Nephron progenitor cell (in vitro differentiated cells): ENCODE measurements at regions not wholly inside any gene's neighbourhood (a gene's known extent, or its start where the extent isn't known, plus 50 kb on each side); places are given as distances from the start of the nearest gene placed in this dataset.
A peak's percentile ranks its signal among the peaks of the same experiment; 100 is the strongest.

Experiments used
- DNase-seq: peaks from one replicate; pipeline ENCODE4 v3.0.0; 2021
- H3K27ac Mint-ChIP-seq: 2 replicates; pipeline ENCODE4 v1.8.0; 2021; ENCODE audit warnings: mild to moderate bottlenecking, moderate library complexity, mixed read lengths
- H3K27me3 Mint-ChIP-seq: 2 replicates; pipeline ENCODE4 v1.8.0; 2021; ENCODE audit warnings: mild to moderate bottlenecking, low read depth, mixed read lengths; ENCODE audit not compliant: poor library complexity
- H3K36me3 Mint-ChIP-seq: 2 replicates; pipeline ENCODE4 v1.8.0; 2021; ENCODE audit warnings: low read depth, mixed read lengths
- H3K4me1 Mint-ChIP-seq: 2 replicates; pipeline ENCODE4 v1.8.0; 2021; ENCODE audit warnings: mixed read lengths
- H3K4me3 Mint-ChIP-seq: 2 replicates; pipeline ENCODE4 v1.8.0; 2021; ENCODE audit warnings: mild to moderate bottlenecking, moderate library complexity, mixed read lengths
- H3K9me3 Mint-ChIP-seq: 2 replicates; pipeline ENCODE4 v1.8.0; 2021; ENCODE audit warnings: mild to moderate bottlenecking, moderate library complexity, mixed read lengths
- CTCF ChIP-seq: fragments of 200-600 bp; sonication (generic); IDR thresholded peaks from 2 replicates; pipeline ENCODE4 v1.5.0; 2021; ENCODE audit warnings: antibody characterized with exemption

GRCh38 chr15:58348095-58348812 is 83.5 kb upstream of the LIPC start:
- no peak for DNase-seq
- Mint-ChIP-seq H3K27me3 (no peaks in the 10 kb centered on the region), H3K36me3 (peaks cover 4% of the 10 kb centered on the region), H3K27ac (peak overlapping the region; percentile 36), H3K4me1 (peaks cover 31% of the 10 kb centered on the region), H3K4me3 (no peak overlapping the region), H3K9me3 (peaks cover 5% of the 10 kb centered on the region)
- TF ChIP-seq CTCF = no peak

GRCh38 chr15:58352026-58352929 is 79.5 kb upstream of the LIPC start:
- Mint-ChIP-seq H3K27ac (no peak overlapping the region), H3K9me3 (no peaks in the 10 kb centered on the region), H3K4me1 (peaks cover 38% of the 10 kb centered on the region), H3K4me3 (no peak overlapping the region), H3K36me3 (peaks cover 4% of the 10 kb centered on the region), H3K27me3 (peaks cover 3% of the 10 kb centered on the region)
- TF ChIP-seq CTCF = no peak
- no peak for DNase-seq

- peak overlapping the region; percentile 90 for H3K27ac Mint-ChIP-seq
- peaks cover 3% of the 10 kb centered on the region for H3K27me3 Mint-ChIP-seq
- no peaks in the 10 kb centered on the region for H3K9me3 Mint-ChIP-seq
- peak overlapping the region; percentile 47 for H3K4me3 Mint-ChIP-seq
- TF ChIP-seq CTCF = no peak
- DNase-seq = no peak
- no peaks in the 10 kb centered on the region for H3K36me3 Mint-ChIP-seq
- peaks cover 59% of the 10 kb centered on the region for H3K4me1 Mint-ChIP-seq
These were observed 76.3 kb upstream of the LIPC start for GRCh38 chr15:58355382-58355971.

GRCh38 chr15:58355973-58356372 is 75.8 kb upstream of the LIPC start:
- peaks cover 3% of the 10 kb centered on the region for H3K27me3 Mint-ChIP-seq
- peaks cover 64% of the 10 kb centered on the region for H3K4me1 Mint-ChIP-seq
- no peak for TF ChIP-seq CTCF
- H3K36me3 Mint-ChIP-seq = no peaks in the 10 kb centered on the region
- peak; percentile 44 for DNase-seq
- H3K27ac Mint-ChIP-seq = peak overlapping the region; percentile 95
- H3K9me3 Mint-ChIP-seq = no peaks in the 10 kb centered on the region
- H3K4me3 Mint-ChIP-seq = peak overlapping the region; percentile 47

- H3K36me3 Mint-ChIP-seq = no peaks in the 10 kb centered on the region
- no peak for TF ChIP-seq CTCF
- H3K4me3 Mint-ChIP-seq = no peak overlapping the region
- H3K27me3 Mint-ChIP-seq = peaks cover 3% of the 10 kb centered on the region
- H3K27ac Mint-ChIP-seq = peak overlapping the region; percentile 22
- H3K9me3 Mint-ChIP-seq = peaks cover 3% of the 10 kb centered on the region
- peaks cover 79% of the 10 kb centered on the region for H3K4me1 Mint-ChIP-seq
- DNase-seq = no peak
These were observed 74.0 kb upstream of the LIPC start for GRCh38 chr15:58357529-58358476.
